ENCODE measurements at regions not wholly inside any gene's neighbourhood (a gene's known extent, or its start where the extent isn't known, plus 50 kb on each side); places are given as distances from the start of the nearest gene placed in this dataset.

DNA sequence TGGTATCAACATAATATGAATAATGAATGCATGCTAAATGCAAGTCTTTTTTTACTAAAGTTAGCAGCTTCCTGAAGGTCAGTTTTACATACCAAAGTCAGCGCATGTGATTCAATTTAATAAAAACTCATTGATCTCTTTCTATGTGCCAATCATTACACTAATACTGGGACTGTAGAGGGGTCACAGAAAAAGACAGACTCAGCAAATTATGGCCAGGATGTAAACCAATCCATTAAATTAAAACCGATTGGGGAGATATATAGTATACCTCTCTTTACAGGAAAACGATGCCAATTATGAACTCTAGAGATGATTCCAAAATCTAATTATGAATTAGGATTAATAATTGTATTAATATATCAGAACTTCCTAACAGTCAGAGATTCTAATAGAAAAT lies 624.4 kb upstream of the PCDH20 start:
- TF ChIP-seq POLR2A (IDR thresholded peaks at IDR 0.05): no peak
- TF ChIP-seq, protein P1, sequence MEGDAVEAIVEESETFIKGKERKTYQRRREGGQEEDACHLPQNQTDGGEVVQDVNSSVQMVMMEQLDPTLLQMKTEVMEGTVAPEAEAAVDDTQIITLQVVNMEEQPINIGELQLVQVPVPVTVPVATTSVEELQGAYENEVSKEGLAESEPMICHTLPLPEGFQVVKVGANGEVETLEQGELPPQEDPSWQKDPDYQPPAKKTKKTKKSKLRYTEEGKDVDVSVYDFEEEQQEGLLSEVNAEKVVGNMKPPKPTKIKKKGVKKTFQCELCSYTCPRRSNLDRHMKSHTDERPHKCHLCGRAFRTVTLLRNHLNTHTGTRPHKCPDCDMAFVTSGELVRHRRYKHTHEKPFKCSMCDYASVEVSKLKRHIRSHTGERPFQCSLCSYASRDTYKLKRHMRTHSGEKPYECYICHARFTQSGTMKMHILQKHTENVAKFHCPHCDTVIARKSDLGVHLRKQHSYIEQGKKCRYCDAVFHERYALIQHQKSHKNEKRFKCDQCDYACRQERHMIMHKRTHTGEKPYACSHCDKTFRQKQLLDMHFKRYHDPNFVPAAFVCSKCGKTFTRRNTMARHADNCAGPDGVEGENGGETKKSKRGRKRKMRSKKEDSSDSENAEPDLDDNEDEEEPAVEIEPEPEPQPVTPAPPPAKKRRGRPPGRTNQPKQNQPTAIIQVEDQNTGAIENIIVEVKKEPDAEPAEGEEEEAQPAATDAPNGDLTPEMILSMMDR (IDR thresholded peaks at IDR 0.05): no peak
- Histone ChIP-seq H3K9me3 (no peaks in the 10 kb centered on the region), H3K4me1 (no peaks in the 10 kb centered on the region), H3K27me3 (no peaks in the 10 kb centered on the region), H3K4me3 (replicated peaks in 1 of 3) (no peak overlapping the region), H3K36me3 (no peaks in the 10 kb centered on the region), H3K27ac (no peak overlapping the region)
- intact Hi-C loops (cut with DNase I): no loop called here
- no peak for DNase-seq
- WGBS, 2 donors: 76 to 78% methylated on average over 3 of the region's 3 CpGs

DNA sequence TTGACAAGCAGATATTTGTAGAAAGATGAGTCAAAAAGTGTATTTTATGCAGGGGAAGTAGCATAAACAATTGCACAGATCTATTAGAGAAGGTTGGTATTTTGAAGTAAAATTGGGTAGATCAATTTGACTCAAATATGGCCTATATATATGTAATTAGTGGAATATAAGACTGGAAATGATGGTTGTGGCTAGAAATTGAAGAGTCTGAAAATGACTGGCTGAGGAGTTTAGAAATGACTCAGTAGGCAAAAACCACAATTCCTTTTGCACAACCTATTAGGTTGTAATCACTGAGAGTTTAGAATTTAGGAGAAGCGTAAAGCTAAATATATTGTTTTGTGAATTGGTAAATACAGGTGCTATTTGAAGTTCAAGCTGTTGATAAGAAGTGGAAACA lies 622.6 kb upstream of the PCDH20 start:
- no peak for DNase-seq
- Histone ChIP-seq H3K27me3 (no peaks in the 10 kb centered on the region), H3K27ac (no peak overlapping the region)

DNA sequence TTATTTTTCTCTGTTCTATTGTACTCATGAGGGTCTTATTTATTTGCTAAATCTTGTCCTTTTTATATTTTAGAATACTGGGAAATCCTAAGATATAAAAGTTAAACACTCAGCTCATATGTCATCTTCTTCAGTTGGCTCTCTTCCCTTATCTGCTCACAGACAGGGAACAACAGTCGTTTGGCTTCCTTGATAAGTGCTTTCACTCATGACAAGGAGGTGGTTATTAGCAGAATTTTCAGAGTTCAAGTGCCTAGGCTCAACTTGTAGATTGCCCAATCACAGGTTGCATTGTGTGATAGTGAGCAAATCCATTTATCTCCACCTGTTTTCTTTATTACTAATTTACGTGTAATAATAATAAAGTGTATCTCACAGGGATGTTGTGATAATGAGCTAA lies 620.3 kb upstream of the PCDH20 start:
- DNase-seq: no peak
- H3K4me1 ChIP-seq: no peaks in the 10 kb centered on the region
- no peak overlapping the region for H3K27ac ChIP-seq
- intact Hi-C loops (cut with DNase I): no loop called here
- H3K9me3 ChIP-seq: no peaks in the 10 kb centered on the region
- H3K4me3 ChIP-seq (replicated peaks in 1 of 3): no peak overlapping the region
- no peaks in the 10 kb centered on the region for H3K27me3 ChIP-seq
- TF ChIP-seq, protein P1 (IDR thresholded peaks at IDR 0.05): no peak
- no peak for TF ChIP-seq POLR2A (IDR thresholded peaks at IDR 0.05)
- H3K36me3 ChIP-seq: no peaks in the 10 kb centered on the region
- WGBS, 2 donors: 42 to 45% methylated on average over 2 of the region's 2 CpGs

More for the DNA sequence above, 622.6 kb upstream of the PCDH20 start:
- Histone ChIP-seq H3K4me3 (replicated peaks in 1 of 3) (no peak overlapping the region), H3K9me3 (no peaks in the 10 kb centered on the region), H3K4me1 (no peaks in the 10 kb centered on the region), H3K36me3 (no peaks in the 10 kb centered on the region)
- TF ChIP-seq POLR2A (IDR thresholded peaks at IDR 0.05): no peak
- TF ChIP-seq, protein P1 (IDR thresholded peaks at IDR 0.05): no peak
- 90 to 91% methylated on average over 1 of the region's 1 CpG for WGBS, 2 donors
- intact Hi-C loops (cut with DNase I): no loop called here

DNA sequence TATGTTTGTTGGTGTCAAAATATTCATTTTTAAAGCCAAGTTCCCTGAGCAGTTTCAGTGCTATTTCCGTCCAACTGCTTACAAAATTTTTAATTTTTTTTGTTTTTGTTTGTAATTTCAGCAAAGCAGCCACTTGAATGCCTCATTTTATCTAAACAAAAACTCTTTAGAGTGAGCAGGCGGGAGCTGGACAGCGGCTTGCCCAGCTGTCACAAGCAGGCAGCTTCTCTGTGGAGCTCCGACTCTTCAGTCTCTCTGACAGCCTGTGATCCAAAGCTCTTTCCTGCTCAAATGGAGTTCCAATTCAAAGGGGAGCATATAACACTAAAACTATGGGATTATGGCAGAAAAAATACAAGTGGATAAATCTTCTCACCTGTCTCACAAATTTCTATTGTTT lies 618.3 kb upstream of the PCDH20 start:
- Histone ChIP-seq H3K36me3 (no peaks in the 10 kb centered on the region), H3K27ac (no peak overlapping the region), H3K27me3 (no peaks in the 10 kb centered on the region), H3K4me3 (replicated peaks in 1 of 3) (no peak overlapping the region), H3K4me1 (no peaks in the 10 kb centered on the region), H3K9me3 (no peaks in the 10 kb centered on the region)
- intact Hi-C loops (cut with DNase I): no loop called here
- 40 to 41% methylated on average over 4 of the region's 4 CpGs for WGBS, 2 donors
- no peak for DNase-seq
- TF ChIP-seq POLR2A (IDR thresholded peaks at IDR 0.05): no peak
- TF ChIP-seq, protein P1 (IDR thresholded peaks at IDR 0.05): no peak

DNA sequence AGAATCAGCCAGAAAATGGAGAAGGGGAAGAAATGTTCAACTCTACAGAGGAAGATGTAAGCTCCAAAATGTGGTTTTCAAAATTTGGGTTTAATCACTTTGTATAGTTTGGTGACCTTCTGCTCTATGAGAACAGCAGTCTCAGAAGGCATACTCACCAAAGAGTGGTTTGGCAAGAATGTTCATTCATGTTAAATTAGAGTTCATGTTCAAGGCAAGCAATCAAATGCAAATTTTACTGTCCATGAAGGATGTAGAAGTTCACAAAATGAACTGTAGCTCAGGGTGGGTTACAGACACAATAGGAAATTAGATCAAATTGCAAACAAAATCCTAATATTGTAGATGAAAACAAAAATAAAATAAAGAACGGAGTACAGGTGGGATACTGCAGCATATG lies 606.7 kb upstream of the PCDH20 start:
- Histone ChIP-seq H3K4me1 (no peaks in the 10 kb centered on the region), H3K27ac (no peak overlapping the region), H3K4me3 (replicated peaks in 1 of 3) (no peak overlapping the region), H3K9me3 (no peaks in the 10 kb centered on the region), H3K27me3 (no peaks in the 10 kb centered on the region), H3K36me3 (no peaks in the 10 kb centered on the region)
- WGBS, 2 donors: 79 to 90% methylated on average over 1 of the region's 1 CpG
- no peak for TF ChIP-seq POLR2A (IDR thresholded peaks at IDR 0.05)
- TF ChIP-seq, protein P1 (IDR thresholded peaks at IDR 0.05): no peak
- no peak for DNase-seq
- intact Hi-C loops (cut with DNase I): no loop called here
